ENCODE measurements at regions not wholly inside any gene's neighbourhood (a gene's known extent, or its start where the extent isn't known, plus 50 kb on each side); places are given as distances from the start of the nearest gene placed in this dataset.

- TF ChIP-seq RAD51 (IDR thresholded peaks at IDR 0.05; ENCODE audit: borderline replicate concordance, low read depth) (no peak), POU5F1 (IDR thresholded peaks at IDR 0.05; ENCODE audit: borderline replicate concordance, low read depth, low read length, partially characterized antibody) (no peak), CHD4 (IDR thresholded peaks at IDR 0.05; ENCODE audit: insufficient read depth, insufficient replicate concordance, low read depth, low read length, poor library complexity, severe bottlenecking) (no peak), HCFC1 (IDR thresholded peaks at IDR 0.05; ENCODE audit: low read depth, low read length) (no peak), BHLHE40 (IDR thresholded peaks at IDR 0.05; ENCODE audit: low read length) (no peak), CTCF (IDR thresholded peaks at IDR 0.05 in 2 of 3, conservative IDR thresholded peaks at IDR 0.05 in 1 of 3; ENCODE audit: insufficient read depth in 2 of 3, low read depth in 1 of 3, low read length in 3 of 3) (no peak), MTA2 (IDR thresholded peaks at IDR 0.05; ENCODE audit: low read depth) (no peak), TCF3 (CRISPR knock-in tag; IDR thresholded peaks at IDR 0.05) (no peak), MAFK (IDR thresholded peaks at IDR 0.05; ENCODE audit: low read length) (no peak), SP2 (IDR thresholded peaks at IDR 0.05; ENCODE audit: extremely low read depth, low read depth, low read length, poor library complexity, severe bottlenecking) (no peak), ZFPM2 (CRISPR knock-in tag; IDR thresholded peaks at IDR 0.05) (no peak), EZH2 (IDR thresholded peaks at IDR 0.05; ENCODE audit: borderline replicate concordance, low read depth, low read length) (no peak)
Observed at GRCh38 chr4:144589512-144589911, 56.4 kb upstream of the HHIP start.
